ENCODE measurements at regions not wholly inside any gene's neighbourhood (a gene's known extent, or its start where the extent isn't known, plus 50 kb on each side); places are given as distances from the start of the nearest gene placed in this dataset.

GRCh38 chr10:47156873-47157272 is 143.1 kb upstream of the GDF10 start:
- POLR2A ChIA-PET = no interaction called here
- no peak for TF ChIP-seq ARNT (IDR thresholded peaks at IDR 0.05)
- no peak for TF ChIP-seq ZNF384 (IDR thresholded peaks at IDR 0.05)
- TF ChIP-seq BHLHE40 (IDR thresholded peaks at IDR 0.05; ENCODE audit: borderline replicate concordance) = no peak
- TF ChIP-seq FOXM1 (IDR thresholded peaks at IDR 0.05; ENCODE audit: borderline replicate concordance) = no peak
- TF ChIP-seq NFRKB (IDR thresholded peaks at IDR 0.05) = no peak
- no peak for TF ChIP-seq FOXK2 (IDR thresholded peaks at IDR 0.05)
- no peak for TF ChIP-seq SP1 (IDR thresholded peaks at IDR 0.05)
- no peak for TF ChIP-seq ELF4 (IDR thresholded peaks at IDR 0.05)
- no peak for TF ChIP-seq SUZ12 (IDR thresholded peaks at IDR 0.05)
- TF ChIP-seq LEF1 (IDR thresholded peaks at IDR 0.05; ENCODE audit: borderline replicate concordance) = no peak
- no peak for TF ChIP-seq L3MBTL2 (conservative IDR thresholded peaks at IDR 0.05)
- no peak for TF ChIP-seq TARDBP (IDR thresholded peaks at IDR 0.05)
- TF ChIP-seq HDGF (IDR thresholded peaks at IDR 0.05; ENCODE audit: borderline replicate concordance) = no peak
- TF ChIP-seq FOXA1 (IDR thresholded peaks at IDR 0.05) = no peak
- no peak for DNase-seq (ENCODE audit: extremely low spot score)
- CTCF ChIA-PET = no interaction called here

GRCh38 chr10:47158116-47159071 is 141.6 kb upstream of the GDF10 start:
- ChIA-PET POLR2A (no interaction called here), CTCF (interaction anchor here (1.1 kb wide), 1 partner anchor 110 kb away, joined by 3 read pairs; no protein-coding TSS in a partner anchor)

DNA sequence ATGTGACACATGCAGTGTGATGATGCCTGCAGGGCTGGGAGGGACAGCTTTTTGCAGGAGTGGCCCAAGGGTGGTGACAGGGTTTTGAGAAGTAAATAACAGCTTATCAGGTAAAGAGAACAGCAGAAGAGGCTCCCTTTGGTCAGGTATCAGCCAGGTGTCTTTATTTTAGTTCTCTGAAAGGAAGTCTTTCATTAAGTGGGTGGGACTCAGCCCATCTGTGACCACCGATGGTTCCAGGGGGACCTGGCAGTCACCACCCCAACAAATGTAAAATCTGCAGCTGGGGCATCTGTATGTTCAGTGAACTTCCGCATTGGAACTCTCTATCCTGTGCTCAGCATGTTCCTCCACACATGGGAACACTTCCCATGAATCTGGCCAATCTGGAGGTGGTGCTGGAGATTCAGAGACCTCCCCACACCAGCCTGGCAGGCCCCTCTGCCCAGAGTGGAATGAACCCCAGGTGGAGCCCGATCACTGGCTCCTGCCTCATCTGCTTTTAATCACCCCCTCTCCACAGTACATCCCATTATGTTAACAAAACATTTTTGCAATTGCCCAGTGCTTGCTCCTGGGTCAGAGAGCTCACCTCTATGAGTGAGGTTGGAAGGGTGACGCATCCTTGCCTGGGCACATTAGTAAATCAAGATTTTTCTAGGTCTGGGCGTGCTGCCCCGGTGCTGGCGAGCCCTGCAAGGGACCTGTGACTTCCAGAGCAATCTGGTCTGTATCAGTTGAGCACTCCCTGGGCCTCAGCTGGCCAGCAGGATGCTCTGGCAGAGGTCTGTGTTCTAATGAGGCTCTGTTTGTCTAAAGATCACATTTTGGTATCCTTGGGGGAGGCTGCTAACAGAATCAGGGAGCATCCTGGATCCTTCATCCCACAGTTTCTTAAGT is 140.4 kb upstream of the GDF10 start:
- no peak for TF ChIP-seq ELF4 (IDR thresholded peaks at IDR 0.05)
- TF ChIP-seq ARNT (IDR thresholded peaks at IDR 0.05) = no peak
- TF ChIP-seq ZNF384 (IDR thresholded peaks at IDR 0.05) = no peak
- TF ChIP-seq NFRKB (IDR thresholded peaks at IDR 0.05) = no peak
- no peak for TF ChIP-seq FOXM1 (IDR thresholded peaks at IDR 0.05; ENCODE audit: borderline replicate concordance)
- DNase-seq (ENCODE audit: extremely low spot score) = no peak
- CTCF ChIA-PET = interaction anchor here (1.1 kb wide), 1 partner anchor 111 kb away, joined by 3 read pairs; no protein-coding TSS in a partner anchor
- POLR2A ChIA-PET = no interaction called here

More at GRCh38 chr10:47158116-47159071, 141.6 kb upstream of the GDF10 start:
- TF ChIP-seq LEF1 (IDR thresholded peaks at IDR 0.05; ENCODE audit: borderline replicate concordance) = no peak
- no peak for DNase-seq (ENCODE audit: extremely low spot score)

- CTCF ChIA-PET = no interaction called here
- no peak for DNase-seq (ENCODE audit: extremely low spot score)
- POLR2A ChIA-PET = no interaction called here
- no peak for TF ChIP-seq ZNF384 (IDR thresholded peaks at IDR 0.05)
- no peak for TF ChIP-seq HDGF (IDR thresholded peaks at IDR 0.05; ENCODE audit: borderline replicate concordance)
- TF ChIP-seq FOXA1 (IDR thresholded peaks at IDR 0.05) = no peak
- TF ChIP-seq FOXM1 (IDR thresholded peaks at IDR 0.05; ENCODE audit: borderline replicate concordance) = no peak
- no peak for TF ChIP-seq ARNT (IDR thresholded peaks at IDR 0.05)
- TF ChIP-seq SP1 (IDR thresholded peaks at IDR 0.05) = no peak
- TF ChIP-seq TARDBP (IDR thresholded peaks at IDR 0.05) = no peak
- TF ChIP-seq NFRKB (IDR thresholded peaks at IDR 0.05) = no peak
- no peak for TF ChIP-seq BHLHE40 (IDR thresholded peaks at IDR 0.05; ENCODE audit: borderline replicate concordance)
- no peak for TF ChIP-seq ELF4 (IDR thresholded peaks at IDR 0.05)
- TF ChIP-seq, protein P1, sequence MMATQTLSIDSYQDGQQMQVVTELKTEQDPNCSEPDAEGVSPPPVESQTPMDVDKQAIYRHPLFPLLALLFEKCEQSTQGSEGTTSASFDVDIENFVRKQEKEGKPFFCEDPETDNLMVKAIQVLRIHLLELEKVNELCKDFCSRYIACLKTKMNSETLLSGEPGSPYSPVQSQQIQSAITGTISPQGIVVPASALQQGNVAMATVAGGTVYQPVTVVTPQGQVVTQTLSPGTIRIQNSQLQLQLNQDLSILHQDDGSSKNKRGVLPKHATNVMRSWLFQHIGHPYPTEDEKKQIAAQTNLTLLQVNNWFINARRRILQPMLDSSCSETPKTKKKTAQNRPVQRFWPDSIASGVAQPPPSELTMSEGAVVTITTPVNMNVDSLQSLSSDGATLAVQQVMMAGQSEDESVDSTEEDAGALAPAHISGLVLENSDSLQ (IDR thresholded peaks at IDR 0.05) = no peak
- TF ChIP-seq L3MBTL2 (conservative IDR thresholded peaks at IDR 0.05) = no peak
- no peak for TF ChIP-seq FOXK2 (IDR thresholded peaks at IDR 0.05)
- TF ChIP-seq SUZ12 (IDR thresholded peaks at IDR 0.05) = no peak
- TF ChIP-seq CTBP1 (IDR thresholded peaks at IDR 0.05; ENCODE audit: borderline replicate concordance) = no peak
- TF ChIP-seq LEF1 (IDR thresholded peaks at IDR 0.05; ENCODE audit: borderline replicate concordance) = no peak
Measured at GRCh38 chr10:47160261-47160908, 139.6 kb upstream of the GDF10 start.

DNA sequence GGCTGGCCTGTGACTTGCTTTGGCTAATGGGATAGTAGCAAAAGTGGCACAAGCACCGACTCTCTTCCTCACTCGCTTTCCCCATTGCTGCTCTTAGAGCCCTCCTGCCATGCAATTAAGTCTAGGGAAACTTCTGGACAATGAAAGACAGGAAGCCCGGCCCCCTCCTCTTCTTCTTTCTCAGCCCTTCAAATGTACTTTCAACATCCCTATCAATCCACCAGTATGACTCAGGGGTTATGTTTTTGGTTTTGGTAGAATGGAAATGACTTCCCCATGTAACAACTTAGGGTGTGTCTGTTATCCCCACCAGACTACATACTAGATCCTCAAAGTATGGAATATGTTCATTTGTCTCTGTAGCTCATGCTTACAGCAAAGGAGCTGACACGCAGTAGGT is 139.0 kb upstream of the GDF10 start:
- DNase-seq (ENCODE audit: extremely low spot score) = no peak
- TF ChIP-seq L3MBTL2 (conservative IDR thresholded peaks at IDR 0.05) = no peak
- no peak for TF ChIP-seq LEF1 (IDR thresholded peaks at IDR 0.05; ENCODE audit: borderline replicate concordance)
- TF ChIP-seq ELF4 (IDR thresholded peaks at IDR 0.05) = no peak
- no peak for TF ChIP-seq FOXM1 (IDR thresholded peaks at IDR 0.05; ENCODE audit: borderline replicate concordance)
- no peak for TF ChIP-seq ARNT (IDR thresholded peaks at IDR 0.05)
- no peak for TF ChIP-seq NFRKB (IDR thresholded peaks at IDR 0.05)
- TF ChIP-seq SP1 (IDR thresholded peaks at IDR 0.05) = no peak
- no peak for TF ChIP-seq ZNF384 (IDR thresholded peaks at IDR 0.05)
- CTCF ChIA-PET = no interaction called here
- POLR2A ChIA-PET = no interaction called here

DNA sequence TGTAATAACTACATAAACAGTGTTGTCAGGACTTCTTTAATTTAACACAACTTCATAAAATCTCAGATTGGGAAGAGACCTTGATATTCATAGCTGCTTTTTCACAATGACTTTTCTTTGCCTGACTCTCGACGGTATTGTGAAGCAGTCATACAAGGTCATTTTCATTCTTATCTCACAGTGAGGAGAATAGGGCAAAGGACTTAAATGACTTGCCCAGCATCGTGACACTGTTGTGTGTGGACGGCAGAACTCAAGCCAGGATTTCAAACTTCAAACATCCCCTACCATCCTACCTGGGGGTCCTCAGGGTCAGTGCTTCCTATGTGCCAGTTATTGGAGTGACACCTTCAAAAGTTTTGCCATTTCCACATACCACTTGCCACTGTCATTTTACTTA is 138.5 kb upstream of the GDF10 start:
- DNase-seq (ENCODE audit: extremely low spot score) = no peak
- ChIA-PET CTCF (no interaction called here), POLR2A (no interaction called here)
- TF ChIP-seq TARDBP (IDR thresholded peaks at IDR 0.05) (no peak), HDGF (IDR thresholded peaks at IDR 0.05; ENCODE audit: borderline replicate concordance) (no peak), ELF4 (IDR thresholded peaks at IDR 0.05) (no peak), FOXA1 (IDR thresholded peaks at IDR 0.05) (no peak), CTBP1 (IDR thresholded peaks at IDR 0.05; ENCODE audit: borderline replicate concordance) (no peak), FOXM1 (IDR thresholded peaks at IDR 0.05; ENCODE audit: borderline replicate concordance) (no peak), ZNF384 (IDR thresholded peaks at IDR 0.05) (no peak), NFRKB (IDR thresholded peaks at IDR 0.05) (no peak), L3MBTL2 (conservative IDR thresholded peaks at IDR 0.05) (no peak), SUZ12 (IDR thresholded peaks at IDR 0.05) (no peak), LEF1 (IDR thresholded peaks at IDR 0.05; ENCODE audit: borderline replicate concordance) (no peak), SP1 (IDR thresholded peaks at IDR 0.05) (no peak), ARNT (IDR thresholded peaks at IDR 0.05) (no peak)
- TF ChIP-seq, protein P1 (IDR thresholded peaks at IDR 0.05) = no peak

Measured in HEK293T (cell line).